Astrocyte of the cerebellum (primary cell): ENCODE measurements at regions not wholly inside any gene's neighbourhood (a gene's known extent, or its start where the extent isn't known, plus 50 kb on each side); places are given as distances from the start of the nearest gene placed in this dataset.

Source experiments
- DNase-seq: peaks from one replicate; pipeline ENCODE4 v3.0.0-alpha.2; 2011; ENCODE audit warnings: low read depth
- H3K4me3 ChIP-seq: 2 replicates; pipeline ENCODE4 v1.5.1; 2011; ENCODE audit warnings: mild to moderate bottlenecking, low read depth, low read length, moderate library complexity
- in situ Hi-C: cut with HindIII; loops from 2 replicates; pipeline ENCODE4 v1.10.0; 2017; ENCODE audit warnings: low sequenced_read_pairs
- TF ChIP-seq, protein P1 (sequence below): IDR thresholded peaks from 2 replicates; pipeline ENCODE4 v1.5.1; 2012; ENCODE audit warnings: low read length, low read depth, moderate library complexity, mild to moderate bottlenecking; ENCODE audit errors: missing control alignments

DNA sequence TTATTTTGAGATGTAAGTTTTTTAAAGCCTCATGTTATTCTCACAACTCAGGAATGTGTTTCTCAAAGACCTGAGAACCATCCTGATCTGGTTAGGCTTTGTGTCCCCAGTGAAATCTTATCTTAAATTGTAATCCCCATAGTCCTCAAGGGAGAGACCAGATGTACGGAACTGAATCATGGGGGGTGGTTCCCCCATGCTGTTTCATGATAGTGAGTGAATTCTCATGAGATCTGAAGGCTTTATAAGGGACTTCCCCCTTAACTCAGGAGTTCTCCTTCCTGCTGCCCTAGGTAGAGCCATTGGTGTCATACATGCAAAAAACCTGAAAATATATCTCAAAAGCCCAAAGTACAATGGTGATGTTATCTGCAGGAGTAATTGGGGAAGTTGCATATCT is 836.7 kb downstream of the CBLN2 start:
- in situ Hi-C loops: no loop called here

DNA sequence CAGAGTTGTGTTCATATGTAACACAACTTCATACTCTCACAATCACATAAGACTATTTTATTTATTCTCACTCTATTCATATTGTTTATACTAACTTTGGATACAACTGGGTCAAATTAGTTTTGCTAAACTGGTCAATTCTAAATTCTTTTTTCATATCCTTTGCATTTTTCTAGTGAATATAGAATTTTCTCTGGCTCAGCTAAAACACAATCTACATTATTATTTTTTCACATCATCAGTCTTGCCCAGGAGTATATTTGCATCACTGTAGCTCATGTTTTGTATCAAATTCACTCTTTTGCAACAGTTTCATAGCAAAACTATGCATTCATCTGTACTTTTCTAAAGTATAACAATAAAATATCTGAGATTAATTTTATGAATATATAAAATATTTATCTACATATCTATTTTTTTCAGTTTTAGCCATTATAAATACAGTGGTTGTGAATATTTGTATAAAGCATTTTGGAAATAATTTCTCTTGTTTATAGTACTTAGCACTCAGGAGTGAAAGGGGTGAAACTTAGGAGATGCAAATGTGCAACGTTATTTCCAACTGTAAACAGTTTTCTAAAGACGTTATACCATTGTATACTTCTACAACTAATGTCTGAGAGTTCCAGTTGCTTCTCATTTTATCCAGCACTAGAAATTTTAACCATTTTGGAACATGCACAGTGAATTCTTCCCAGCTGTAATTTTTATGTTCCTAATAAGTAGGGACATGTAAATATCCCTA is 854.6 kb downstream of the CBLN2 start:
- DNase-seq: no peak
- in situ Hi-C loops: no loop called here
- TF ChIP-seq, protein P1, sequence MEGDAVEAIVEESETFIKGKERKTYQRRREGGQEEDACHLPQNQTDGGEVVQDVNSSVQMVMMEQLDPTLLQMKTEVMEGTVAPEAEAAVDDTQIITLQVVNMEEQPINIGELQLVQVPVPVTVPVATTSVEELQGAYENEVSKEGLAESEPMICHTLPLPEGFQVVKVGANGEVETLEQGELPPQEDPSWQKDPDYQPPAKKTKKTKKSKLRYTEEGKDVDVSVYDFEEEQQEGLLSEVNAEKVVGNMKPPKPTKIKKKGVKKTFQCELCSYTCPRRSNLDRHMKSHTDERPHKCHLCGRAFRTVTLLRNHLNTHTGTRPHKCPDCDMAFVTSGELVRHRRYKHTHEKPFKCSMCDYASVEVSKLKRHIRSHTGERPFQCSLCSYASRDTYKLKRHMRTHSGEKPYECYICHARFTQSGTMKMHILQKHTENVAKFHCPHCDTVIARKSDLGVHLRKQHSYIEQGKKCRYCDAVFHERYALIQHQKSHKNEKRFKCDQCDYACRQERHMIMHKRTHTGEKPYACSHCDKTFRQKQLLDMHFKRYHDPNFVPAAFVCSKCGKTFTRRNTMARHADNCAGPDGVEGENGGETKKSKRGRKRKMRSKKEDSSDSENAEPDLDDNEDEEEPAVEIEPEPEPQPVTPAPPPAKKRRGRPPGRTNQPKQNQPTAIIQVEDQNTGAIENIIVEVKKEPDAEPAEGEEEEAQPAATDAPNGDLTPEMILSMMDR: no peak
- H3K4me3 ChIP-seq: no peak overlapping the region

More for the DNA sequence above, 836.7 kb downstream of the CBLN2 start:
- TF ChIP-seq, protein P1: no peak
- DNase-seq: no peak
- no peak overlapping the region for H3K4me3 ChIP-seq

DNA sequence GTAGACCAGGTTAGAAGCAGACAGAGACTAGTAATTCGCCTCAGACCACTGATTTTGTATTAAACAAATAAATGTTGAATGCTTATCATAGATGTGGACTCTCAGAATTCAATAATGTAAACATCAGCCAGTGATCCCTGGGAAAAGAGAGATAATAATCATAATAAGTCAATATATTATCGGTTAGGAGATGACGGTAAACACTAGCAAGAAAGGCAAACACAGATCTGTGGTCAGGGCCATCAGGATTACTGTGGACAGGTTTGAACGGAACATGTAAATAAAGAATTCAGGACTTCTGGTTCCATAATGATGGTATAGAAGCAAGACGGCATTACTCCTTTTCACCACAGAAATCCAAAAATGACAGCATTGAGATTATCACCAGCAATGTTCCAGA is 861.6 kb downstream of the CBLN2 start:
- no peak for DNase-seq
- in situ Hi-C loops: no loop called here
- H3K4me3 ChIP-seq: no peak overlapping the region
- TF ChIP-seq, protein P1: no peak

DNA sequence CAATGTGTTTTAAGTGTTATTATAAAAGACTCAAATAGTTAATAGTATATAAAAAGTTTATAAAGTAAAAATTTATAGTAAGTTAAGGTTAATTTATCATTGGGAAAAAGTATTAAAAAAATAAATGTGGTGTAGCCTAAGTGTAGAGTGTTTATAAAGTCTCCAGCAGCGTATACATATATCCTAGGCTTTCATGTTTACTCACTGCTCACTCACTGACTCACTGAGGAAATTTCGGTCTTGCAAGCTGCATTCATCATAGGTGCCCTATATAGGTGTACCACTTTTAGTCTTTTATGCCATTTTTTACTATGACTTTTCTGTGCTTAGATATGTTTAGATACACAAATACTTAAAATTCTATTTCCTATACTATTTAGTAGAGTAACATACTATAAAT is 866.0 kb downstream of the CBLN2 start:
- in situ Hi-C loops: no loop called here
- no peak overlapping the region for H3K4me3 ChIP-seq
- DNase-seq: no peak
- TF ChIP-seq, protein P1: no peak

DNA sequence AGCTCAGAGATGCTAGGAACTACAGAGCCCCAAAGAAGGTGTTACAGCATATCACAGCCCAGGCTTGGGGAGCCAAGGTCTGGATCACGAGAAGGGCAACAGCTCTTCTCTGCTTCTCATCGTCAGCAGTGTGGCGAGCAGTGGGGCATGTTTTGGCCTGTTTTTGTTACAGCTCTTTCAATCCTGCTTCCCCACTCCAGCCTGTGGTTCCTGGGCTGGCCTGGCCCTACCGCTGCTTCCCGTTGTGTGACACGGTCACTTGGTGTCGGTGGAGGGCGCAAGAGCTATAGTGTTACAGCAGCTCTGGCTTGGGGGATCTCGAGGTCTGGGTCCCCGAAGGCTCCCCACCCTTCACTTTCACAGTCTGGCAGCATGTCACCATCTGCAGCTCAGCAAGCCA is 870.2 kb downstream of the CBLN2 start:
- DNase-seq: no peak
- no peak overlapping the region for H3K4me3 ChIP-seq
- TF ChIP-seq, protein P1: no peak
- in situ Hi-C loops: no loop called here

DNA sequence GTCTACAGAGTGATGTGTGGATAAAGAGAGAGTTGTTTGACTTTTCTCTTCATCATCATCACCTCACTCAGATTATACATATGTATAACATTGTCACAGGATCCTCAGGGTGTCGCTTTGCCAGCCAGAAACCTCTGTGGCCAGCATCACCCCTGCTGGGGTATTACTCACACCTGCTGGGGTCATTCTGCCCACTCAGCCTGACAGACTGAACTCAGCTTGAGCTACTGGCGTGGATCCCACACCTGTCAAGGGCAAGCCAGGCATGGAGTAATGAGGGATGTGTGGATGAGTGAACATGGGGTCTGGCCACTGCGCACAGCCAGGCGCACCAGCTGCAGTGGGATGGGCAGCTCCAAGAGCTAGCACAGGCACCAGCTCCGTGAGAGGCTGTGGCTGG is 870.6 kb downstream of the CBLN2 start:
- DNase-seq: peak; percentile 5
- TF ChIP-seq, protein P1: no peak
- no peak overlapping the region for H3K4me3 ChIP-seq
- in situ Hi-C loops: no loop called here
